Right atrium auricular region (tissue), 2 donors: ENCODE measurements at regions not wholly inside any gene's neighbourhood (a gene's known extent, or its start where the extent isn't known, plus 50 kb on each side); places are given as distances from the start of the nearest gene placed in this dataset.

Experiments
- DNase-seq: peaks from one replicate; pipeline ENCODE4 v3.0.0-alpha.2; 2019; ENCODE audit warnings: low spot score
- H3K27ac ChIP-seq, 2 donors: fragments of 200-600 bp; sonication (generic); 1 replicate in 1 of 2; 2 replicates in 1 of 2; pipeline ENCODE4 v1.5.1; 2016 to 2019
- H3K27me3 ChIP-seq, 2 donors: fragments of 200-600 bp; sonication (generic); one replicate each; pipeline versions ENCODE4 v1.5.1 to v1.6.0; 2017 to 2019
- H3K36me3 ChIP-seq: fragments of 200-600 bp; sonication (generic); one replicate; pipeline ENCODE4 v1.5.1; 2016
- H3K4me1 ChIP-seq, 2 donors: fragments of 200-600 bp; sonication (generic); one replicate each; pipeline versions ENCODE4 v1.5.1 to v1.6.0; 2017 to 2019
- H3K4me3 ChIP-seq, 2 donors: fragments of 200-600 bp; sonication (generic); 1 replicate in 1 of 2; 2 replicates in 1 of 2; pipeline ENCODE4 v1.5.1; 2017 to 2019; ENCODE audit warnings: mild to moderate bottlenecking in 1 of 2, moderate library complexity in 1 of 2
- H3K9me3 ChIP-seq, 2 donors: fragments of 200-600 bp; sonication (generic); one replicate each; pipeline ENCODE4 v1.5.1; 2019
- CTCF ChIP-seq, 2 donors: fragments of 200-600 bp; sonication (generic); IDR thresholded peaks; one replicate each; pipeline ENCODE4 v1.5.1; 2019; ENCODE audit warnings: antibody characterized with exemption in 2 of 2

DNA sequence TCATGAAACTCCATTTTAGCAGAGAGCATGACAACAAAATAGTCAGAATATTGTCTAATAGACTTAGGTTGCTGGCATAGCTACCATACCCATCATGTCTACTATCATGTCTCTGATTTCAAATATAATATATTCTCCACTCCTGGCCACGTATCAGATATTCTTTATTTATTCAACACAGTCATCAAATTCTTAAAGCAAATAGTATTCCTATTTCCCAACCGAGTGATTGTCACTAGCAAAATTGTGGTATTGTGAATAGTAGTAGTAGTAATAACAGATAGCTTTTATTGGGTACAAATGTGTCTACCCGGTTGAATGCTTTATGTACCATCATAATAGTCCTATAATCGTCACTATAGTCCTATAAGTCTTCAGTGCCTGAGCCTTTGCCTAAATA is 918.6 kb downstream of the KCNMA1 start:
- DNase-seq: no peak
- H3K27ac ChIP-seq: no peak overlapping the region
- H3K36me3 ChIP-seq: no peaks in the 10 kb centered on the region
- H3K9me3 ChIP-seq: no peaks in the 10 kb centered on the region
- TF ChIP-seq CTCF (IDR thresholded peaks at IDR 0.05): no peak
- no peak overlapping the region for H3K4me3 ChIP-seq
- H3K27me3 ChIP-seq: no peaks in the 10 kb centered on the region
- H3K4me1 ChIP-seq: no peaks in the 10 kb centered on the region

DNA sequence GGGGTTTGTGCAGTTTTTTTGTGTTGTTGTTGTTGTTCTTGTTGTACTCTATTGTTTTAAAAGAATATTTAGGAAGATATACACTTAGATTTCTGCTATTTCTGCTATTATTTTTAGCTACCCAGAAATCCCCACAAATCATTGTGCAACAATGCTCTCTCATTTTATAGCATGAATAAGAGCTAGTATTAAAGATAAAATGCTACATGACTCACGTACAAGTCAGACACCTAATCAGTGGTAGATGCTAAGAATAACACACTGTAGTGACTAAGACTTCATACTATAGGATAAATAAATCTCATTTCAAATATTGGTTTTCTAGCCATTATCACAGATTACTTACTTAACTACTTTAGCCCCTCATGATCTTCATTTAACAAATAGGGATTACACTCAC is 920.5 kb downstream of the KCNMA1 start:
- Histone ChIP-seq H3K4me3 (no peak overlapping the region), H3K27me3 (no peaks in the 10 kb centered on the region), H3K36me3 (no peaks in the 10 kb centered on the region), H3K4me1 (no peaks in the 10 kb centered on the region), H3K9me3 (no peaks in the 10 kb centered on the region), H3K27ac (no peak overlapping the region)
- TF ChIP-seq CTCF (IDR thresholded peaks at IDR 0.05): no peak
- no peak for DNase-seq

GRCh38 chr10:76711222-76711997 is 926.2 kb downstream of the KCNMA1 start:
- Histone ChIP-seq H3K27ac (no peak overlapping the region), H3K36me3 (no peaks in the 10 kb centered on the region), H3K27me3 (no peaks in the 10 kb centered on the region), H3K4me3 (no peak overlapping the region), H3K9me3 (peaks cover 0 to 7% of the 10 kb centered on the region in 2 donors), H3K4me1 (no peaks in the 10 kb centered on the region)
- DNase-seq: no peak
- TF ChIP-seq CTCF (IDR thresholded peaks at IDR 0.05): no peak

- Histone ChIP-seq H3K27ac (no peak overlapping the region), H3K36me3 (no peaks in the 10 kb centered on the region), H3K9me3 (peaks cover 0 to 9% of the 10 kb centered on the region in 2 donors), H3K4me3 (no peak overlapping the region), H3K4me1 (no peaks in the 10 kb centered on the region), H3K27me3 (no peaks in the 10 kb centered on the region)
- DNase-seq: no peak
- TF ChIP-seq CTCF (IDR thresholded peaks at IDR 0.05): no peak
Measured at GRCh38 chr10:76700241-76700640, 937.4 kb downstream of the KCNMA1 start.

- DNase-seq: no peak
- TF ChIP-seq CTCF (IDR thresholded peaks at IDR 0.05): no peak
- H3K27ac ChIP-seq: no peak overlapping the region
- H3K4me3 ChIP-seq: no peak overlapping the region
- no peaks in the 10 kb centered on the region for H3K36me3 ChIP-seq
- no peaks in the 10 kb centered on the region for H3K27me3 ChIP-seq
- H3K4me1 ChIP-seq: no peaks in the 10 kb centered on the region
- peaks cover 0 to 15% of the 10 kb centered on the region in 2 donors for H3K9me3 ChIP-seq
Measured at GRCh38 chr10:76697923-76698322, 939.7 kb downstream of the KCNMA1 start.

- no peak overlapping the region for H3K4me3 ChIP-seq
- H3K27ac ChIP-seq: no peak overlapping the region
- H3K4me1 ChIP-seq: no peaks in the 10 kb centered on the region
- peaks cover 0 to 12% of the 10 kb centered on the region in 2 donors for H3K9me3 ChIP-seq
- no peak for TF ChIP-seq CTCF (IDR thresholded peaks at IDR 0.05)
- no peaks in the 10 kb centered on the region for H3K27me3 ChIP-seq
- DNase-seq: no peak
- no peaks in the 10 kb centered on the region for H3K36me3 ChIP-seq
Measured at GRCh38 chr10:76695069-76695468, 942.5 kb downstream of the KCNMA1 start.
